Erythroblast (primary cell): ENCODE measurements at regions not wholly inside any gene's neighbourhood (a gene's known extent, or its start where the extent isn't known, plus 50 kb on each side); places are given as distances from the start of the nearest gene placed in this dataset.

Experiments
- DNase-seq, 2 experiments: peaks; one replicate each; lab custom pipeline; 2025; lab: John Stamatoyannopoulos, UW
- GATA1 ChIP-seq: IDR thresholded peaks from 2 replicates; pipeline ENCODE4 v1.6.1; 2011; ENCODE audit warnings: low read depth, mild to moderate bottlenecking, control low read depth, low read length, moderate library complexity
- POLR2A ChIP-seq: IDR thresholded peaks from 2 replicates; pipeline ENCODE4 v1.6.1; 2011; ENCODE audit warnings: mild to moderate bottlenecking, low read length

GRCh38 chr11:110892741-110893285 lies 180.6 kb upstream of the ARHGAP20 start:
- no peak for TF ChIP-seq POLR2A
- TF ChIP-seq GATA1: no peak
- DNase-seq: no peak

GRCh38 chr11:110891411-110891810 lies 179.2 kb upstream of the ARHGAP20 start:
- no peak for DNase-seq
- TF ChIP-seq POLR2A (no peak), GATA1 (no peak)

DNA sequence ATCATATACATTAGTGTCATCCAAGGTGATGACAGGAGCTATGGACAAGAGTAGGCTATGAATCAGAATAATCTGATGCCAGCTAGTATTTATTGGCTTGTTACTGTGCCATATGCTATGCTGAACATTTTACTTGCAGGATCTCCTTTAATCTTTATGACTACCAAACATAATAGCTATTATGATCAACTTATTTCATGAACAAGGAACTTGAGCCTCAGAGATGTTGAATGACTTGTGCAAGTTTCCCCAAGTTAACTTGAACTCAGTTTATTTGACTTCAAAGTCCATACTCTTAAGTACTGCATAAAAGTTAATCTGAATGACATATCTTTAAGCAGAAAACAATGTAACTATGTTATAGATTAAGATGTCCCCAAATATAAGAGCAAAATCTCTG lies 178.8 kb upstream of the ARHGAP20 start:
- TF ChIP-seq GATA1 (no peak), POLR2A (no peak)
- no peak for DNase-seq

- DNase-seq: no peak
- TF ChIP-seq POLR2A (no peak), GATA1 (no peak)
Measured at GRCh38 chr11:110886288-110886970, 174.2 kb upstream of the ARHGAP20 start.

GRCh38 chr11:110883256-110883655 lies 171.0 kb upstream of the ARHGAP20 start:
- TF ChIP-seq POLR2A (no peak), GATA1 (no peak)
- DNase-seq: no peak

- DNase-seq: no peak
- TF ChIP-seq POLR2A (no peak), GATA1 (no peak)
Measured at GRCh38 chr11:110878513-110878912, 166.3 kb upstream of the ARHGAP20 start.

DNA sequence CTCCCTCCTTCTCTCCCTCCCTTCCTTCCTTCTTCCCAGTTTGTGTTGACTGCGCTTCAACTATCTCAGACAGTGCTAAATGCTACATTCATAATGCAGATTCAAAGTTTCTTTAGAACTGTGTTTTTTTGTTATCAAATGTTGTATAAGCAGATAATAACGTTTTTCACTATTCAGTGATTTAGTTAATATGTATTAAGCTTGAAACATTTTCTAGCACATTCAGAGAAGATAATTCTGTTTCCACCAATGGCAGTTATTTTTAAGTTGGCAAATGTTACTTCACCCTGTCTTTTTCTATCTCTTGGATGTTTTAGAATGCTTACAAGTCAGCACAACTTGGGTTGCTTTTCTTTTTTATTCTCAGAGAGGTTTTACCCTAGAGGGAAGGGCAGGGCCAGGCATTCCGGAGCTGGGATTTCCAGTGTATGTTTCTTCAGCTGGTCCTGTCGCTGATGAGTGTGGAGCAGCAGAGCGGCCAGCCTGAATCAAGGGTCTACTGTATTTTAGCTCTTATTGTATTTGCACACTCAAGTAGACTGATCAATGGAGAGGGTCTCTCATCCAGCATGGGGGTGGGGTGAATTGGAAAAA lies 162.3 kb upstream of the ARHGAP20 start:
- DNase-seq: no peak
- TF ChIP-seq GATA1: no peak
- TF ChIP-seq POLR2A: no peak

GRCh38 chr11:110873975-110874374 lies 161.7 kb upstream of the ARHGAP20 start:
- TF ChIP-seq GATA1 (no peak), POLR2A (no peak)
- DNase-seq: no peak

DNA sequence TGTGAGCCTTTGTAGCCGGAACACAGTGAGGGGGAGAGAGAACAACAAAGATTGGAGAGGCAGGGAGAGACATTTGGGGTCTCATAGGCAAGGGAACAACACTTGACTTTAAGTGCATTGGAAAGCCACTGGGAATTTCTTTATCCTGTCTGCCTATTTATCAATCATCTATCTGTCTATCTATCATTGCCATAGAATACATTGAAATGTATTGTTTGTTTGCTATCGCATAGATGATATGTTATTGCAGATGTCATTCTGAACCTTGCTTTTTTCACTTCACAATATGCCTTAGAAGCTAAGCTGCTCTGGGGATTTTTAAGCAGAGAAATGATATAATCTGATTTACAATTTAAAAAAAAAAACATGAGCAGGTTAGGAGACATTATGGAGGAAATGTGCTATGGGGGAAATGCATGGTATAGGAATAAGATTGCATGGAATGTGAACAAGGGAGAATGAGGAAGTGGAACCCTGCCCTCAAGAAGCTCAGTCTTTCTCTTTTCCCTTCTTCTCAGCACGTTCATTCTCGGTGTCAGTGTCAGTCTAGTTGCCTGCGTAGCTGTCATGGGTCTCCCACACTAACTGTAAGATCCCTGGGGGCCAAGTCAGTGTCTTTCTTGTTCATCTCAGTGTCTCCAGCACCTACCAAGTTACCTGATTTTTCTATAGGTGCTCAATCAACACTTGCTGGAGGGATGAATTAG lies 158.7 kb upstream of the ARHGAP20 start:
- no peak for DNase-seq
- TF ChIP-seq GATA1 (no peak), POLR2A (no peak)

DNA sequence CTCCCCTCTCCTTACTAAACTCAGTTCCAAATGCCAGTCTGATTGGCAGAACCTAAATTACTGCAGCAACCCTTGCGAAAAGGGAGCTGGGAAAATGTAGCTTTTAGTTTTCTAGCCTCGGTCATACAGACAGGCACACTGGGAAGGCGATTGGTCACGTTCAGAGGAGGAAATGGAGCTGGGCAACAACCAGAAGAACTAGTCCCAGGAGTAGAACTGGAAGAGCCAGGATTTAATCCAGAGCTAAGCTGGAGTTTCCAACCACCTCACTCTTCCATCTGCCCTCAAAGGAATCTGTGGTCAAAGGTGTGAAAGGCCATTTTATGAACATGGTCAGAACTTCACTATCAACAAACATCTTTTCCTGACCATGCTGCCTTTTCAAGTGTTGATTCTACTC lies 155.7 kb upstream of the ARHGAP20 start:
- no peak for TF ChIP-seq POLR2A
- TF ChIP-seq GATA1: no peak

GRCh38 chr11:110866081-110866480 lies 153.8 kb upstream of the ARHGAP20 start:
- DNase-seq: no peak
- TF ChIP-seq POLR2A: no peak
- TF ChIP-seq GATA1: no peak

More for the DNA sequence above, 155.7 kb upstream of the ARHGAP20 start:
- DNase-seq: no peak

GRCh38 chr11:110862407-110862806 lies 150.2 kb upstream of the ARHGAP20 start:
- DNase-seq: no peak
- TF ChIP-seq POLR2A (no peak), GATA1 (no peak)

- TF ChIP-seq GATA1 (no peak), POLR2A (no peak)
- DNase-seq: no peak
Measured at GRCh38 chr11:110860461-110860860, 148.2 kb upstream of the ARHGAP20 start.

DNA sequence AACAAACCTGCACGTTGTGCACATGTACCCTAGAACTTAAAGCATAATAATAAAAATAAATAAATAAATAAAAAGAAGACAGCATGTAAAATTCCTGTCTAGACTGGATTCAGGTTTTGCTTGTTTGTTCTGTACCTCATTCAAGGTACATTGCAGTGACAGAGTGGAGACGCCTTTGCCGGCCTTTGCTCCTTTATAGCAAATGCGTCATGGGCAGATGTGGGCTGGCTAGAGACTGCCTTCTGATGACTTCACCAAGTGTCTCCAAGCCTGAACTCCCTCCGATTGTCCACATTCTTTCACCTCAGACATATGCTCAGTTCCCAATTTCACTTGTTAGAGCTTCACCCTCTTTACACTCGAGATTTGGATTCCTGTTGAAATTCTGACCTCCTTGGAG lies 147.8 kb upstream of the ARHGAP20 start:
- TF ChIP-seq POLR2A (no peak), GATA1 (no peak)
- no peak for DNase-seq
